ENCODE measurements at regions not wholly inside any gene's neighbourhood (a gene's known extent, or its start where the extent isn't known, plus 50 kb on each side); places are given as distances from the start of the nearest gene placed in this dataset.

- Histone ChIP-seq H3K27me3 (no peaks in the 10 kb centered on the region), H3K27ac (no peak overlapping the region), H3K36me3 (no peaks in the 10 kb centered on the region), H3K4me1 (no peaks in the 10 kb centered on the region), H3K4me3 (no peak overlapping the region), H3K9me3 (no peaks in the 10 kb centered on the region)
- no peak for DNase-seq
- 72 to 76% methylated on average over 3 of the region's 3 CpGs for WGBS, 2 donors
- no peak for ATAC-seq (ENCODE audit: low FRiP score in 2 of 2)
- TF ChIP-seq POLR2A (IDR thresholded peaks at IDR 0.05): no peak
- TF ChIP-seq EP300 (IDR thresholded peaks at IDR 0.05): no peak
- TF ChIP-seq, protein P1, sequence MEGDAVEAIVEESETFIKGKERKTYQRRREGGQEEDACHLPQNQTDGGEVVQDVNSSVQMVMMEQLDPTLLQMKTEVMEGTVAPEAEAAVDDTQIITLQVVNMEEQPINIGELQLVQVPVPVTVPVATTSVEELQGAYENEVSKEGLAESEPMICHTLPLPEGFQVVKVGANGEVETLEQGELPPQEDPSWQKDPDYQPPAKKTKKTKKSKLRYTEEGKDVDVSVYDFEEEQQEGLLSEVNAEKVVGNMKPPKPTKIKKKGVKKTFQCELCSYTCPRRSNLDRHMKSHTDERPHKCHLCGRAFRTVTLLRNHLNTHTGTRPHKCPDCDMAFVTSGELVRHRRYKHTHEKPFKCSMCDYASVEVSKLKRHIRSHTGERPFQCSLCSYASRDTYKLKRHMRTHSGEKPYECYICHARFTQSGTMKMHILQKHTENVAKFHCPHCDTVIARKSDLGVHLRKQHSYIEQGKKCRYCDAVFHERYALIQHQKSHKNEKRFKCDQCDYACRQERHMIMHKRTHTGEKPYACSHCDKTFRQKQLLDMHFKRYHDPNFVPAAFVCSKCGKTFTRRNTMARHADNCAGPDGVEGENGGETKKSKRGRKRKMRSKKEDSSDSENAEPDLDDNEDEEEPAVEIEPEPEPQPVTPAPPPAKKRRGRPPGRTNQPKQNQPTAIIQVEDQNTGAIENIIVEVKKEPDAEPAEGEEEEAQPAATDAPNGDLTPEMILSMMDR (IDR thresholded peaks at IDR 0.05): no peak
- no peak for TF ChIP-seq POLR2AphosphoS5 (IDR thresholded peaks at IDR 0.05)
Measured at GRCh38 chr5:5089895-5090649, 50.1 kb upstream of the ADAMTS16 start.
